ENCODE measurements at regions not wholly inside any gene's neighbourhood (a gene's known extent, or its start where the extent isn't known, plus 50 kb on each side); places are given as distances from the start of the nearest gene placed in this dataset.

- TF ChIP-seq, protein P1, sequence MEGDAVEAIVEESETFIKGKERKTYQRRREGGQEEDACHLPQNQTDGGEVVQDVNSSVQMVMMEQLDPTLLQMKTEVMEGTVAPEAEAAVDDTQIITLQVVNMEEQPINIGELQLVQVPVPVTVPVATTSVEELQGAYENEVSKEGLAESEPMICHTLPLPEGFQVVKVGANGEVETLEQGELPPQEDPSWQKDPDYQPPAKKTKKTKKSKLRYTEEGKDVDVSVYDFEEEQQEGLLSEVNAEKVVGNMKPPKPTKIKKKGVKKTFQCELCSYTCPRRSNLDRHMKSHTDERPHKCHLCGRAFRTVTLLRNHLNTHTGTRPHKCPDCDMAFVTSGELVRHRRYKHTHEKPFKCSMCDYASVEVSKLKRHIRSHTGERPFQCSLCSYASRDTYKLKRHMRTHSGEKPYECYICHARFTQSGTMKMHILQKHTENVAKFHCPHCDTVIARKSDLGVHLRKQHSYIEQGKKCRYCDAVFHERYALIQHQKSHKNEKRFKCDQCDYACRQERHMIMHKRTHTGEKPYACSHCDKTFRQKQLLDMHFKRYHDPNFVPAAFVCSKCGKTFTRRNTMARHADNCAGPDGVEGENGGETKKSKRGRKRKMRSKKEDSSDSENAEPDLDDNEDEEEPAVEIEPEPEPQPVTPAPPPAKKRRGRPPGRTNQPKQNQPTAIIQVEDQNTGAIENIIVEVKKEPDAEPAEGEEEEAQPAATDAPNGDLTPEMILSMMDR (IDR thresholded peaks at IDR 0.05) = no peak
- TF ChIP-seq POLR2A (IDR thresholded peaks at IDR 0.05) (no peak), POLR2AphosphoS5 (IDR thresholded peaks at IDR 0.05) (no peak), EP300 (IDR thresholded peaks at IDR 0.05; ENCODE audit: low read depth) (no peak)
Observed at GRCh38 chr13:89282241-89282640, 1611.1 kb downstream of the SLITRK5 start.
